Muscle of back (tissue), 3 donors: ENCODE measurements at regions not wholly inside any gene's neighbourhood (a gene's known extent, or its start where the extent isn't known, plus 50 kb on each side); places are given as distances from the start of the nearest gene placed in this dataset.

ENCODE experiments used
- DNase-seq, 3 donors: peaks; one replicate each; pipeline versions ENCODE4 v3.0.0 to v3.0.0-alpha.2; 2013

- no peak for DNase-seq
Observed at GRCh38 chr20:19807946-19808330, 49.9 kb downstream of the RIN2 start.

GRCh38 chr20:19808498-19808897 is 50.4 kb downstream of the RIN2 start:
- no peak for DNase-seq

GRCh38 chr20:19809505-19809904 is 51.4 kb downstream of the RIN2 start:
- DNase-seq: no peak

DNA sequence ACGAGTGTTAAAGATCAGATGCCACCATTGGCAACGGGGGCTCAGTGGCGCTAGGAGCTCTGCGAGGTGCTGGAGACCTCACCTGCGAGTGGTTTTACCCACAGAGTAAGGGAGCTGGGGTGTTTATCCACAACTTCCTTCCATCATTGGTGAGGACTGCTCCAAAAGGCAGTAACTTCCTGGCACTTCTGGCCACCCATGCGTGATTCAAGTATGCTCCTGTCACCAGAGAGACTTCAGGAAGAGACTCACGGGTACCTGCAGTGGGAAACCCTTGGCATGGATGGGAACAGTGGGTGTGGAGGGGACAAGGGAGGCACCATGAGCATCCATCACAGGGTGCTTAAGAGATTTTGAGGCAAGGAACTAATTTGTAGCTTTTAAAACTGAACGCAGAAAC is 53.2 kb downstream of the RIN2 start:
- DNase-seq: no peak

DNA sequence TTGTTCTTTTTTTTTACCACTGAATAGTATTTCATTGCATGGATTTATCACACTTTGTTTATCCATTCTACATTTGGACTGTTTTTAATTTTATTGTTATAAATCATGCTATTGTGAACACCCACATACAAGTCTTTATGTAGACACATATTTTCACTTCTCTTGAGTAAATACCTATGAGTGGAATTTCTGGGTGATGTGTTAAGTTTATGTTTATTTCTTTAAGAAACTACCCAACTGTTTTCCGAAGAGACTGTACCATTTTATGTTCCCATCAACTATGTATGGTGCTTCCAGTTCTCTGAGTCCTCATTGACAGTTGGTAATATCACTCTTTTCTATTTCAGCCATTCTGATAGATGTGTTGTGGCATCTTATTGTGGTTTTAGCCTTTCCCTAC is 54.0 kb downstream of the RIN2 start:
- no peak for DNase-seq

DNA sequence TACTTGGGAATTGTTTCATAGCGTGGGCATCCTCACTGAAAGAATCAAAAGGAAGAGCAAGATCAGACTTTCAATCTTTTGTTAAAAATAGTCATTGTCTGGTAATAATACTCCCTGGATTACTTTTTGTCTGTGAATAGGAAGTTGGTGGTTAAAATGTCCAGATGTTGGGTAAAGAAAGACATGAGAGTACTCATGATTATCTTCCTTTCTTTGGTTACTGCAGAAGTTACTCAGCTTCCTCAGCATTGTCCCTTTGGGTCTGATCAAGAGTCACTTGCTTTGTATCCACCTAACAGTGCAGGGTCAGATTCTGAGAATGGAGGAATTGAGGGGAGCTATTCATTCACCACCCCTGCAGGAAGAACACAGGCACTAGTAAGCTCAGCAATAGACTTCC is 54.6 kb downstream of the RIN2 start:
- DNase-seq: no peak

GRCh38 chr20:19813846-19814640 is 56.0 kb downstream of the RIN2 start:
- no peak for DNase-seq

DNA sequence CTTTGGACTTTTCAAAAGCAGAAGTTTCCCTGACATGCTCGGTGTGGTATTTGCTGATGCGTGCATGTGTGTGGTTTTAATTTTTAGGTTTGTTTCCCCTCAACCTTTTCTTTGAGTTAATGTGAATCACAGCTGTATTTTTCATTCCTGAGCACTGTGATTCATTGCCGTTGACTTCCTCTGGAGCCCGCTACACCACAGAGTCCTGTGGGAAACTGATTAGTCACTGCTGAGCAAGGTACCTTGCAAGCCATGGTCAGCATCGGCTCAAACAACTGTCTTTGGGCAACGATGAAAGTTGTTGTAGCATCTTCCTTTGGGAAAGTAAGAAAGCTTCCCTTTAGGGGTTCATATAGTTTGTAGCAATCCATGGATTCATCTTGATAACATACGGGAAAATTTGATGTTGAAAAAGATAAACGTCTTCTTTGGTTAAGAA is 57.5 kb downstream of the RIN2 start:
- DNase-seq: peak; percentile 46 to 93 (median 77)

DNA sequence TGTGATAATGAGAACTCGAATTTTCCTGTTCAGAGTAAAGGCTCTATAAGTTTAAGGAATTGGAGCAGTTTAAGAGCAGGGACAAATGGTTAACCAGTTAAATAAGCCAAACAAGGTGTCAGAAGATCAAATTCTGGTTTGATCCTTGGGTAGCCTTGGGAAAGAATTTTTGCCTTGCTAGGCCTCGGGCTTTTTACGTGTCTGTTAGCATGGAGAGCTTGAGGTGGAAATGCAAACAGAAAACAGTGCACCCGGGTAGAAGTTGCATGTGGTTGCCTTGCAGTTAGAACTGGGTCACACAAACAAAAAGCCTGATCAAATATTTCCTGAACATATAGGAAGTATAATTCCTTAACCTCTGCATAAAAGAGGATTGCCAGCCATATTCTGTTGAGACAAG is 58.3 kb downstream of the RIN2 start:
- no peak for DNase-seq

GRCh38 chr20:19817017-19817416 is 59.0 kb downstream of the RIN2 start:
- no peak for DNase-seq

GRCh38 chr20:19819149-19819548 is 61.1 kb downstream of the RIN2 start:
- no peak for DNase-seq

GRCh38 chr20:19820555-19821211 is 62.6 kb downstream of the RIN2 start:
- no peak for DNase-seq

- DNase-seq: no peak
Observed at GRCh38 chr20:19821606-19822005, 63.5 kb downstream of the RIN2 start.

GRCh38 chr20:19823216-19823615 is 65.2 kb downstream of the RIN2 start:
- no peak for DNase-seq

DNA sequence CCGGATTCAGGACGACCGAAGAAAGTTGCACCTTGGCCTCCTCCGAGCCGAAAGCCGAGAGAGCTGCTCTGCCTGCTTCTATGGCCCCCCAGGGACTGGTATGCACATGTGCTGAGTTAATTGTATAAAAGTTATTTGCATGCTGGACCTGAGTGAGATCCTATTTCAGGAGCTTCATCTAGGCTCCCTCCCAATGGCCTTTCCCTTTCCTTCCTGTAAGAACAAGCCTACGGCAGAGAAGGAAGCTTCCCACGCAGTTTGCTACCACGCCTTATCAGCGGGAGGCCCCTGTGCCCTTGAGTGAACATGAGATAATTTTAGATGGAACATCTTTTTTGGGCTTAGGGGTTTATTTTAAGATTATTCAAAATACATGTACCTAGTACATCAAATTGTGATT is 65.9 kb downstream of the RIN2 start:
- DNase-seq: peak in 1 of 3 donors; percentile 49

DNA sequence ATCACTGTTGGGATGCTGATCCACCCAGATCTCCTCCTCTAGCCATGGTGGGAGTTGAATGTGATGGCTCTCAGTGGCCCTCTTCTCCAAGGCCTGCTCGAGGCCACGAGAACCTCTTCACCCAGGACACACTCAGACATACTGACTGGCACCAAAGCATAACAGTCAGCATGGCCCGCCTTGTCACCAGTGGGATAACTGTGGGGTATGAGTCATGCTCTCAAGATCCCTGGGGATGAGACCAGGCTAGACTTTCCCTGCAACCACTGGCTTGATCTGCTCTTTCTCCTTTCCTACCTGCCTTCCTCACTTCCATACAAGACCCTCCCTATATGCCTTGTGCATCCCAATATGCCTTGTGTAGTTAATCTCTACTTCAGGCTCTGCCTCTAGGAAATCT is 66.8 kb downstream of the RIN2 start:
- no peak for DNase-seq

DNA sequence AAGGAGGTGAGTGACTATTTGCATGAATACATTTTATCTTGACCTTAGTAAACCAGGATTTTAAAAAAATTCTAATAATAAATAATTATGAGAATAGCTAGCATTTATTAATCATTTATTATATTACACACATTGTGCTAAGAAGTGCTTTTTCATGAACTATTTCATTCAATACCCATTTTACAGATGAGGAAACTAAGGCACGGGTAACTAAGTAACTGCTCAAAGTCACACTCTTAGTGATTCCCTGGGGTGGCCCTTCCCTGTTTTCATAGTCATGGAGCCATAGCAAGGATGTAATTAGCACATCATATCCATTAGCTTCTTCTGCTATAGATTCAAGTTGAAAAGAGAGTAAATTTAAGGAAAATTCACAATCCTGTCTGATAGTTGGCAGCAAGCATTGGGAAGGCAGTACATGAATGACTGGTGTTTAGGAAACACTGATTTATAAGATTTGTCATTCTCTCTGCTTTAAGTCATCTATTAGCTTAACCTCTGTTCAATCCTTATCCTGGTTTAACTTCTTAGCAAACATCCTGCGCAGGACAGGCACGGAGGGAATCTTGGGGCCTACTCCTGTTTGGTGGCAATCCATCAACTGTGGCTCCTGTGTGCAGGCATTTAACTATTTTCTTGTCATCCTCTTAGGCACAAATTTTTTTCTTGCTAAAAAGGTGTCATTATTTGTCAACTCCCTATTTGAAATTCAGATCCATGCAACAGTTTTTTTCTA is 68.3 kb downstream of the RIN2 start:
- DNase-seq: no peak

- DNase-seq: no peak
Observed at GRCh38 chr20:19827818-19828217, 69.8 kb downstream of the RIN2 start.

DNA sequence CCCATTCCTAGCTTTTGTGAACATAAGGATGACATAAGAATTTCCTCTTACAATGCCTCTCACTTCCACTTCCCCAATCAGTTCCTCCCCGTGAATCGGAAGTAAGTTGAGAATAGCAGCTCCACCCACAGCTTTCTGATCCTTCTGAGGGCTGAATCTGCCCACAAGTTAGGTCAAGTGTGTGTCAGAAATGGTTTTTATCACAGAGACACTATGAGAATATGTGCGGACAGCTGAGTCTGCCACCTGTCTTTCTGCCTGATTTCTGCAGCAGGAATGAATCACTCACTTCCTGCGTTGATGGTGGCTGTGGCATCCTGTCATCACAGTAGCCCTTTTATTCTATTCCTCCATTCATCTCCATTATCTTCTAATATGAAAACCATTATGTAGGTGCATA is 70.2 kb downstream of the RIN2 start:
- DNase-seq: peak in 1 of 3 donors; percentile 42

- DNase-seq: no peak
Observed at GRCh38 chr20:19830211-19830785, 72.2 kb downstream of the RIN2 start.

- no peak for DNase-seq
Observed at GRCh38 chr20:19832875-19833274, 74.8 kb downstream of the RIN2 start.

DNA sequence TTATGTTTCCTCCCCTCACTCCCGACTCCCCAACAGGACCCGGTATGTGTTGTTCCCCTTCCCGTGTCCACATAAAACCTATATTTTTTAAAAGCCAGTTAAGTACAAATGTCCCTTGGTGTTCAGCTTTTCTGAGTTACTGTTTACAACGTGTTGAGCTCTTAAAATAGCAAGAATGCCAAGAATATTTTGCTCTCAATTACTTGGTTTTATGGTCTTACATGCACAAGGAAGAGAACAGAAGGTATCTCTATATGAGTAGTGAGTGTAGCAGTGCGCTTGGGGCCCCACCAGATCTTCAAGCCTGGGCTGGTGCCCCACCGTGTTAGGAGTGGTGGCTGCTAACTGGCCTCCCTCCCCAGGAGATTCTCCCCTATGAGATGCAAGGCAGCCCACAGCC is 75.3 kb downstream of the RIN2 start:
- no peak for DNase-seq

GRCh38 chr20:19834287-19834686 is 76.2 kb downstream of the RIN2 start:
- no peak for DNase-seq
